ENCODE measurements at regions not wholly inside any gene's neighbourhood (a gene's known extent, or its start where the extent isn't known, plus 50 kb on each side); places are given as distances from the start of the nearest gene placed in this dataset.

DNA sequence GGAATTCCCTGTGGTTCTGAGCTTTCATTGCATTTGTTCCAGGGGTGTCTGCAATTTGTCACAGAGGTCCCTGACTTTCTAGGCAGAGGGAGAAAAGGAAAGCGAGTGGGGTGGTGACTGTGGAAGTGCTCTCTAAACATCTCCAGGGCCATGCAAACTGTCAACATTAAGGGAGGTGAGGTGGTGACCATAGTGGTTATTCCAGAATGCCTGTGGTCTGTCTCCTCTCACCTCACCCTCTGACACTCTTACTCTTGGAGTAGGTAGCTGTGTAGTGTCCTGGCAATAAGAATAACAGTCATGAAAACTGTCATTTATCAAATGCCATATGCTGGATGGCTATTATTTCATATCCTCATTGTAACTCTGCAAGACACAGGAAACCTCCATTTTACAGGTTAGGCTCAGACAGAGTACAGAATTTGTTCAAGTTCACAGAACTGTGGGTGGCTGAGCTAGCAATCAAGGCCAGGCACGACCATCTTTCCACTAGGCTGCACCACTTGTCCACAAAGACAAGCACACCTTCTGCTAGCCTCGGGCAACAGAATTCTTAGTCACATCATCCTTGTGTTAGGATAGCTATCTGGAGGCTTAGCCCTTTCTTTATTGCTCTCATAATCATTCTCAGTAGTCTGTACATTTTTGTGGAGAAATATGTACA, 179.4 kb downstream of the CD47 start:
- TF ChIP-seq EZH2 (IDR thresholded peaks at IDR 0.05; ENCODE audit: insufficient read depth, poor library complexity, severe bottlenecking), result no peak
- TF ChIP-seq EZH2phosphoT487 (IDR thresholded peaks at IDR 0.05; ENCODE audit: insufficient read depth, low read depth), result no peak
